Testis (tissue), 2 donors: ENCODE measurements at regions not wholly inside any gene's neighbourhood (a gene's known extent, or its start where the extent isn't known, plus 50 kb on each side); places are given as distances from the start of the nearest gene placed in this dataset.

Experiments used
- DNase-seq: peaks from one replicate; pipeline ENCODE4 v3.0.0-alpha.2; 2019
- H3K27ac ChIP-seq, 2 donors: fragments of 200-600 bp; sonication (generic); one replicate each; pipeline ENCODE4 v1.5.1; 2019
- H3K27me3 ChIP-seq: fragments of 200-600 bp; sonication (generic); one replicate; pipeline ENCODE4 v1.5.1; 2019
- H3K36me3 ChIP-seq: fragments of 200-600 bp; sonication (generic); one replicate; pipeline ENCODE4 v1.5.1; 2017; ENCODE audit warnings: low read depth; ENCODE audit errors: missing control alignments
- H3K4me1 ChIP-seq: fragments of 200-600 bp; sonication (generic); one replicate; pipeline ENCODE4 v1.5.1; 2019
- H3K4me3 ChIP-seq, 2 donors: fragments of 200-600 bp; sonication (generic); one replicate each; pipeline ENCODE4 v1.5.1; 2017 to 2019
- H3K9me3 ChIP-seq: fragments of 200-600 bp; sonication (generic); one replicate; pipeline ENCODE4 v1.5.1; 2017
- CTCF ChIP-seq, 3 experiments: fragments of 450-650 bp in 2 of 3; fragments of 200-600 bp in 1 of 3; sonication (generic) in 1 of 3; IDR thresholded peaks; one replicate each; pipeline ENCODE4 v1.5.1; 2016 to 2019; ENCODE audit warnings: antibody characterized with exemption in 3 of 3, mild to moderate bottlenecking in 2 of 3, moderate library complexity in 1 of 3
- POLR2A ChIP-seq: fragments of 450-650 bp; IDR thresholded peaks from one replicate; pipeline ENCODE4 v1.6.1; 2017; ENCODE audit warnings: antibody characterized with exemption, mild to moderate bottlenecking, moderate library complexity
- WGBS, 2 donors: methylation state at CpG; one replicate each; pipeline ENCODE4 v1.1.5; 2018; 5-methylcytosine and 5-hydroxymethylcytosine counted together
- intact Hi-C: fragments of 100-400 bp; cut with DNase I; formaldehyde crosslinking; loops from one replicate; pipeline ENCODE4 v1.15.1; 2023; ENCODE audit warnings: low total_unique reads

- Histone ChIP-seq H3K27ac (no peak overlapping the region), H3K27me3 (no peaks in the 10 kb centered on the region), H3K4me3 (no peak overlapping the region), H3K4me1 (no peaks in the 10 kb centered on the region), H3K9me3 (no peaks in the 10 kb centered on the region), H3K36me3 (no peaks in the 10 kb centered on the region)
- no peak for DNase-seq
- TF ChIP-seq POLR2A (no peak), CTCF (IDR thresholded peaks at IDR 0.05) (no peak)
- 86 to 93% methylated on average over 3 of the region's 3 CpGs for WGBS, 2 donors
- intact Hi-C loops = no loop called here
Observed at GRCh38 chr13:82749551-82749950, 1132.7 kb downstream of the SLITRK1 start.

GRCh38 chr13:82747958-82748357, 1134.3 kb downstream of the SLITRK1 start:
- H3K27me3 ChIP-seq = no peaks in the 10 kb centered on the region
- intact Hi-C loops = no loop called here

GRCh38 chr13:82747291-82747690, 1135.0 kb downstream of the SLITRK1 start:
- no peak for DNase-seq
- no peaks in the 10 kb centered on the region for H3K27me3 ChIP-seq
- intact Hi-C loops = no loop called here
- no peaks in the 10 kb centered on the region for H3K4me1 ChIP-seq
- H3K27ac ChIP-seq = no peak overlapping the region
- no peak overlapping the region for H3K4me3 ChIP-seq
- 15 to 48% methylated on average over 1 of the region's 1 CpG for WGBS, 2 donors
- no peaks in the 10 kb centered on the region for H3K9me3 ChIP-seq
- TF ChIP-seq CTCF (IDR thresholded peaks at IDR 0.05) (no peak), POLR2A (no peak)
- no peaks in the 10 kb centered on the region for H3K36me3 ChIP-seq

More at GRCh38 chr13:82747958-82748357, 1134.3 kb downstream of the SLITRK1 start:
- WGBS, 2 donors = 53 to 69% methylated on average over 1 of the region's 1 CpG
- no peak for DNase-seq
- TF ChIP-seq CTCF (IDR thresholded peaks at IDR 0.05) = no peak
- no peak for TF ChIP-seq POLR2A
- no peaks in the 10 kb centered on the region for H3K9me3 ChIP-seq
- no peaks in the 10 kb centered on the region for H3K36me3 ChIP-seq
- no peak overlapping the region for H3K27ac ChIP-seq
- H3K4me1 ChIP-seq = no peaks in the 10 kb centered on the region
- no peak overlapping the region for H3K4me3 ChIP-seq

- Histone ChIP-seq H3K9me3 (no peaks in the 10 kb centered on the region), H3K4me3 (no peak overlapping the region), H3K36me3 (no peaks in the 10 kb centered on the region), H3K27ac (no peak overlapping the region), H3K27me3 (no peaks in the 10 kb centered on the region), H3K4me1 (no peaks in the 10 kb centered on the region)
- intact Hi-C loops = no loop called here
- TF ChIP-seq CTCF (IDR thresholded peaks at IDR 0.05) = no peak
- no peak for TF ChIP-seq POLR2A
- DNase-seq = no peak
- WGBS, 2 donors = 96% methylated on average over 4 of the region's 4 CpGs; no CpG with 5 or more reads in 1 of the 2 donors
Observed at GRCh38 chr13:82740442-82740841, 1141.8 kb downstream of the SLITRK1 start.

- Histone ChIP-seq H3K27me3 (no peaks in the 10 kb centered on the region), H3K9me3 (no peaks in the 10 kb centered on the region), H3K27ac (no peak overlapping the region), H3K4me3 (no peak overlapping the region), H3K36me3 (no peaks in the 10 kb centered on the region), H3K4me1 (no peaks in the 10 kb centered on the region)
- TF ChIP-seq CTCF (IDR thresholded peaks at IDR 0.05) (no peak), POLR2A (no peak)
- intact Hi-C loops = no loop called here
- WGBS, 2 donors = 83 to 100% methylated on average over 1 of the region's 1 CpG
- no peak for DNase-seq
Observed at GRCh38 chr13:82739881-82740280, 1142.4 kb downstream of the SLITRK1 start.
